ENCODE measurements at regions not wholly inside any gene's neighbourhood (a gene's known extent, or its start where the extent isn't known, plus 50 kb on each side); places are given as distances from the start of the nearest gene placed in this dataset.

DNA sequence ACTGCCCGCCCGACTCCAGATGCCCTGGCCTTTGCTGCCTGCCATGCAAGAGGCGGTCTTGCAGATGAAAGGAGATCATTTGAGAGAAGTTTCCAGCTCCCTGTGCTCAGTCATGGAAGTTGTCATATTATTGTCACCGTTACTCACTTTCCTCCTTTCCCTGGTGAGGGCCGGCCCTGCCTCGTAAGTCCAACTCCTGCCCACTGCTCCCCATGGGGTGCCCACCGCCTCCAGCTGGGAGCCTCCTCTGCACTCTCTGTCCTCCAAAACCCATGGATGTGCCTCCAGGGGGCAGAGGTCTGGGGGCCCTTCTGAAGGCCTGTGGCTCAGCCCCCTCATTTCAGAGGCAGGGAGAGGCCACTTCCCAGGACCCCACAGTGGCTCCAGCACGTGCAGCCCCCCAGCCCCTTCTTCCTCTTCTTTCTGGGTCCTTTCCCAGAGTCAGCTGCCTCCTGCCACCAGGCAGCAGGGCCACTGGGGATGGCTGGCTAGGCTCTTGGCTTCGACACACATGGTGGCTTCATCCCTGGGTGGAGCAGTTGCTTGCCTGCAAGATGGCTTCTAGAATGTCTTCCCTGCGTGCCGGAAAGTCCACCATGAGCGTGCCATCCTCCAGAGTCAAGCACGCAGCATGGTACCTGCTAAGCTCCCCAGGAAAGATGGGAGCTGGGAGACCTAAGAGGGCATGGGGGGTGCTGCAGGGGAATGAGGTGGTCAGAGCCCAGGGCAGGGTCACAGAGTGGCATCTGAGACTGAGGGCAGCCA, 97.9 kb upstream of the RUNX3 start:
- H3K27me3 ChIP-seq (ENCODE audit: insufficient read depth, low read length) = no peaks in the 10 kb centered on the region
- no peak overlapping the region; a peak in 1 of 7 replicates for H3K27ac Mint-ChIP-seq
- no peaks in the 10 kb centered on the region for H3K23me2 ChIP-seq (ENCODE audit: insufficient read length, low read depth, low read length, poor library complexity, severe bottlenecking)
- H3K14ac ChIP-seq (ENCODE audit: insufficient read depth, low read length) = no peak overlapping the region
- H2AFZ ChIP-seq (ENCODE audit: low read length) = no peak overlapping the region
- H3K23ac ChIP-seq (ENCODE audit: insufficient read length, low read depth, low read length) = no peak overlapping the region
- no peak overlapping the region for H2BK5ac ChIP-seq (ENCODE audit: insufficient read length, low read length)
- H3K36me3 Mint-ChIP-seq (ENCODE audit: insufficient read depth in 1 of 3, low read depth in 3 of 3) = no peaks in the 10 kb centered on the region
- no peaks in the 10 kb centered on the region for H3K79me2 ChIP-seq (ENCODE audit: insufficient read depth, low read length)
- H3K9me3 Mint-ChIP-seq = peaks cover 0 to 3% of the 10 kb centered on the region in 2 experiments; a peak in 1 of 5 replicates
- H3K4ac ChIP-seq (ENCODE audit: low read depth, low read length) = no peak overlapping the region
- no peak overlapping the region for H3T11ph ChIP-seq (ENCODE audit: low read length)
- H4K20me1 ChIP-seq (ENCODE audit: control insufficient read depth, insufficient read depth, insufficient read length) = no peaks in the 10 kb centered on the region
- no peak overlapping the region for H3K4me3 Mint-ChIP-seq
- H4K5ac ChIP-seq (ENCODE audit: insufficient read length, low read depth, low read length) = no peak overlapping the region
- DNase-seq = no peak
- no peaks in the 10 kb centered on the region for H3K79me1 ChIP-seq (ENCODE audit: insufficient read depth, low read depth, low read length, poor library complexity, severe bottlenecking)
- no peak overlapping the region for H3K18ac ChIP-seq (ENCODE audit: insufficient read length, low read depth, low read length)
- no peak overlapping the region for H2BK120ac ChIP-seq (ENCODE audit: low read depth, low read length, poor library complexity, severe bottlenecking)
- no peak overlapping the region for H2BK20ac ChIP-seq (ENCODE audit: low read depth, low read length, poor library complexity, severe bottlenecking)
- H3K27ac ChIP-seq (ENCODE audit: insufficient read length, low read depth, low read length) = no peak overlapping the region
- no peak overlapping the region for H4K8ac ChIP-seq (replicated peaks; ENCODE audit: insufficient read length, low read depth, low read length)
- H2AK5ac ChIP-seq (ENCODE audit: insufficient read length, low read length) = no peak overlapping the region
- no peak overlapping the region for H4K91ac ChIP-seq (ENCODE audit: insufficient read length, low read depth, low read length)
- H3K4me1 ChIP-seq (ENCODE audit: insufficient read depth, low read length) = peaks cover 3% of the 10 kb centered on the region; the same call in 1 of the 2 replicates
- H3K56ac ChIP-seq (ENCODE audit: insufficient read length, low read depth, low read length) = no peak overlapping the region
- H2BK15ac ChIP-seq (ENCODE audit: low read depth, low read length) = no peak overlapping the region
- H3K27me3 Mint-ChIP-seq (ENCODE audit: low read depth) = peaks cover 5% of the 10 kb centered on the region
- WGBS (ENCODE audit: extremely low coverage, insufficient read length, low lambda C conversion rate) = no CpG with 5 or more reads among the region's 13 CpGs
- TF ChIP-seq, protein P1, sequence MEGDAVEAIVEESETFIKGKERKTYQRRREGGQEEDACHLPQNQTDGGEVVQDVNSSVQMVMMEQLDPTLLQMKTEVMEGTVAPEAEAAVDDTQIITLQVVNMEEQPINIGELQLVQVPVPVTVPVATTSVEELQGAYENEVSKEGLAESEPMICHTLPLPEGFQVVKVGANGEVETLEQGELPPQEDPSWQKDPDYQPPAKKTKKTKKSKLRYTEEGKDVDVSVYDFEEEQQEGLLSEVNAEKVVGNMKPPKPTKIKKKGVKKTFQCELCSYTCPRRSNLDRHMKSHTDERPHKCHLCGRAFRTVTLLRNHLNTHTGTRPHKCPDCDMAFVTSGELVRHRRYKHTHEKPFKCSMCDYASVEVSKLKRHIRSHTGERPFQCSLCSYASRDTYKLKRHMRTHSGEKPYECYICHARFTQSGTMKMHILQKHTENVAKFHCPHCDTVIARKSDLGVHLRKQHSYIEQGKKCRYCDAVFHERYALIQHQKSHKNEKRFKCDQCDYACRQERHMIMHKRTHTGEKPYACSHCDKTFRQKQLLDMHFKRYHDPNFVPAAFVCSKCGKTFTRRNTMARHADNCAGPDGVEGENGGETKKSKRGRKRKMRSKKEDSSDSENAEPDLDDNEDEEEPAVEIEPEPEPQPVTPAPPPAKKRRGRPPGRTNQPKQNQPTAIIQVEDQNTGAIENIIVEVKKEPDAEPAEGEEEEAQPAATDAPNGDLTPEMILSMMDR (conservative IDR thresholded peaks at IDR 0.05) = no peak
- peaks cover 20 to 23% of the 10 kb centered on the region in 2 experiments for H3K4me1 Mint-ChIP-seq
- H3K9me3 ChIP-seq (ENCODE audit: control insufficient read depth, low read depth, low read length) = no peaks in the 10 kb centered on the region
- H3K9ac ChIP-seq (ENCODE audit: extremely low read depth, insufficient read length, low read length) = no peak overlapping the region
- H3K4me2 ChIP-seq (ENCODE audit: insufficient read depth, insufficient read length, low read length) = no peak overlapping the region
- no peak overlapping the region for H2BK12ac ChIP-seq (ENCODE audit: insufficient read length, low read depth, low read length)

All from H9 (cell line).